Non-pigmented ciliary epithelial cell (primary cell): ENCODE measurements at regions not wholly inside any gene's neighbourhood (a gene's known extent, or its start where the extent isn't known, plus 50 kb on each side); places are given as distances from the start of the nearest gene placed in this dataset.
A peak's percentile ranks its signal among the peaks of the same experiment; 100 is the strongest.

Source experiments
- DNase-seq: peaks from one replicate; pipeline ENCODE4 v3.0.0-alpha.2; 2010; ENCODE audit warnings: low read depth

GRCh38 chr10:107616031-107616430 is 451.5 kb upstream of the SORCS1 start:
- no peak for DNase-seq

GRCh38 chr10:107614939-107615685 is 450.6 kb upstream of the SORCS1 start:
- DNase-seq, result peak; percentile 50

GRCh38 chr10:107611115-107611514 is 446.6 kb upstream of the SORCS1 start:
- DNase-seq, result no peak

GRCh38 chr10:107589081-107589480 is 424.6 kb upstream of the SORCS1 start:
- no peak for DNase-seq

- DNase-seq, result no peak
Observed at GRCh38 chr10:107585630-107586029, 421.1 kb upstream of the SORCS1 start.

GRCh38 chr10:107583974-107584373 is 419.5 kb upstream of the SORCS1 start:
- DNase-seq, result no peak

- no peak for DNase-seq
Observed at GRCh38 chr10:107579970-107580369, 415.5 kb upstream of the SORCS1 start.

- DNase-seq, result no peak
Observed at GRCh38 chr10:107577221-107577620, 412.7 kb upstream of the SORCS1 start.

- DNase-seq, result no peak
Observed at GRCh38 chr10:107576746-107577145, 412.2 kb upstream of the SORCS1 start.

- no peak for DNase-seq
Observed at GRCh38 chr10:107565014-107565413, 400.5 kb upstream of the SORCS1 start.

- peak; percentile 41 for DNase-seq
Observed at GRCh38 chr10:107561136-107561650, 396.7 kb upstream of the SORCS1 start.

- DNase-seq, result no peak
Observed at GRCh38 chr10:107557916-107558315, 393.4 kb upstream of the SORCS1 start.

- no peak for DNase-seq
Observed at GRCh38 chr10:107554333-107554732, 389.8 kb upstream of the SORCS1 start.

- DNase-seq, result peak; percentile 67
Observed at GRCh38 chr10:107553470-107553869, 389.0 kb upstream of the SORCS1 start.

GRCh38 chr10:107552963-107553362 is 388.5 kb upstream of the SORCS1 start:
- DNase-seq, result no peak

GRCh38 chr10:107548301-107548700 is 383.8 kb upstream of the SORCS1 start:
- no peak for DNase-seq

GRCh38 chr10:107546986-107547385 is 382.5 kb upstream of the SORCS1 start:
- DNase-seq, result no peak

GRCh38 chr10:107546284-107546683 is 381.8 kb upstream of the SORCS1 start:
- peak; percentile 64 for DNase-seq

- DNase-seq, result no peak
Observed at GRCh38 chr10:107545717-107546116, 381.2 kb upstream of the SORCS1 start.

GRCh38 chr10:107544706-107545520 is 380.4 kb upstream of the SORCS1 start:
- DNase-seq, result no peak

- no peak for DNase-seq
Observed at GRCh38 chr10:107542607-107543006, 378.1 kb upstream of the SORCS1 start.

- DNase-seq, result no peak
Observed at GRCh38 chr10:107542016-107542415, 377.5 kb upstream of the SORCS1 start.

- DNase-seq, result no peak
Observed at GRCh38 chr10:107540981-107541380, 376.5 kb upstream of the SORCS1 start.
